ENCODE measurements at regions not wholly inside any gene's neighbourhood (a gene's known extent, or its start where the extent isn't known, plus 50 kb on each side); places are given as distances from the start of the nearest gene placed in this dataset.

DNA sequence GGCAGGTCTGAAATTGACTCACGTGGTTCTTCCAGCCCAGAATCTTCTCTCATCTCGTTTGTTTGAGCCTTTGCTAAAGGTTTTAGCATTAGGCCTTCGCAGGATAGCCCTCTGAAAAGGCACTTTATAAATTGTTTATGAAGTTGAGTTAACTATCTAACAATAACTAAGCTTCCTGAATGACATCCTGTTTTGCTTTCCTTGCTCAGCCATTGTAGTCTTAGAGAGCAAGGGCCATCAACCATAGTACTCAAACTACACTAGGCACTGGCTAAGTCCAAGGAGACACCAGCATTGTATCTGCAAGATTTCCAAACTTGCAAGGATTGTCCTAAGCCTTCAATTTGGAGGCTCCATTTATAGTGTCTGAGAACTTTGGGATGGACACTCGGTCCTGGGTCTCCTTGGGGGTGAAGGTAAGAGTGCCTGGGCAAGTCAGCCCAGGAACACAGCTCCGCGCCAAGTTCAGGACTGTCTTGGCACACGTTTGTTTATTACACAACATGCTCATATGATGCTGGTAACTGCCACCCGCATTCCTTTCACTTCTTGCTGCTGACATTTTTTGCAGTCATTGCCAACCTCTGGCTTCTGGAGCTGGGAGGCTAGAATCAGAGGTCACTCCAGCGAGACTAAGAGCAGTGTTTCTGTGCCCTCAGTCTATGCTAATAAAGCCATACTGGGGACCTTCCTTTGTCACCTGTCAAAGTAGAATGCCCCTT is 151.1 kb downstream of the ESM1 start:
- Histone ChIP-seq H3K9me3 (no peaks in the 10 kb centered on the region), H3K27me3 (no peaks in the 10 kb centered on the region), H3K27ac (replicated peaks in 1 of 4) (no peak overlapping the region), H3K4me1 (peaks cover 0 to 6% (median 0%) of the 10 kb centered on the region in 4 donors), H3K36me3 (no peaks in the 10 kb centered on the region), H3K4me3 (no peak overlapping the region)
- intact Hi-C loops (cut with DNase I) = no loop called here
- no peak for DNase-seq (ENCODE audit: extremely low spot score)
- WGBS = 76% methylated on average over 9 of the region's 9 CpGs
- TF ChIP-seq EP300 (IDR thresholded peaks at IDR 0.05) (no peak), POLR2A (IDR thresholded peaks at IDR 0.05; ENCODE audit: low read depth) (no peak), POLR2AphosphoS5 (IDR thresholded peaks at IDR 0.05) (no peak)
- TF ChIP-seq, protein P1, sequence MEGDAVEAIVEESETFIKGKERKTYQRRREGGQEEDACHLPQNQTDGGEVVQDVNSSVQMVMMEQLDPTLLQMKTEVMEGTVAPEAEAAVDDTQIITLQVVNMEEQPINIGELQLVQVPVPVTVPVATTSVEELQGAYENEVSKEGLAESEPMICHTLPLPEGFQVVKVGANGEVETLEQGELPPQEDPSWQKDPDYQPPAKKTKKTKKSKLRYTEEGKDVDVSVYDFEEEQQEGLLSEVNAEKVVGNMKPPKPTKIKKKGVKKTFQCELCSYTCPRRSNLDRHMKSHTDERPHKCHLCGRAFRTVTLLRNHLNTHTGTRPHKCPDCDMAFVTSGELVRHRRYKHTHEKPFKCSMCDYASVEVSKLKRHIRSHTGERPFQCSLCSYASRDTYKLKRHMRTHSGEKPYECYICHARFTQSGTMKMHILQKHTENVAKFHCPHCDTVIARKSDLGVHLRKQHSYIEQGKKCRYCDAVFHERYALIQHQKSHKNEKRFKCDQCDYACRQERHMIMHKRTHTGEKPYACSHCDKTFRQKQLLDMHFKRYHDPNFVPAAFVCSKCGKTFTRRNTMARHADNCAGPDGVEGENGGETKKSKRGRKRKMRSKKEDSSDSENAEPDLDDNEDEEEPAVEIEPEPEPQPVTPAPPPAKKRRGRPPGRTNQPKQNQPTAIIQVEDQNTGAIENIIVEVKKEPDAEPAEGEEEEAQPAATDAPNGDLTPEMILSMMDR (IDR thresholded peaks at IDR 0.05) = no peak

DNA sequence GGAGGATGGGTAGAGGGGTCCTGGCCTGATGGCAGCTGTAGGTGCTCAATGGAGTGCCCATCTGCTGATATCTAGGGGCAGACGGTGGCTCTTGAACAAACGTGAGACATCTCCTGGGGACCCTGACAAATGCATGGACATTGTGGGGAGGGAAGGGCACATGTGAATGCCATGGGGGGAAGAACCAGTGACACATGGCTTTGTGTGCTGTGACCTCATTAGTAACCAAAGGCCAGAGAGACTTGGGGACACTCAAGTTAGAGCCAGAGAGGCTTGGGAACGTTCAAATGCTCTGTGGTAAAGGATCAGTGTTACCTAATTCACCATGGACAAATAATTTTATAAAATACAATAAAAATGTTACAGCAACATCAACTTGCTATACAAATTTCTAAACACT is 151.8 kb downstream of the ESM1 start:
- DNase-seq (ENCODE audit: extremely low spot score) = no peak

DNA sequence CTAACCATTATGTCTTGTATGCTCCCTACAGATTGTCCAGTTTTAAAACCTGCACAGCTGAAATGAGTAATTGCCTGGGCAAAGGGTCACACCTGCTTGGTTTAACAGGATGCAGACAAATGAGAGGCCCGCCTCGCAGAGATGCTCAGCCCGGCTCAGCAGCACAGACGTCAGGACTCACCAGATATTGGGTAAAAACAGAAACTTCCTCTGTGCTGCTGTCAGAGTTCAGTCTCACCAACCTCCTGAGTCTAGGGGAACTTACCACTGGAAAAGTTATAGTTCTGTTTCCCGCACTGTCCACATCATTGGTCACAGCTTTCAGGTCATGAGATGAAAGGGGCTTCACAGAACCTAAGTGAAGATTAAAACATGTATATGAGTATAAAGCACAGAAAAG is 152.5 kb downstream of the ESM1 start:
- no peak overlapping the region for H3K27ac ChIP-seq (replicated peaks in 1 of 4)
- 68% methylated on average over 5 of the region's 5 CpGs for WGBS

More for the DNA sequence above, 151.8 kb downstream of the ESM1 start:
- Histone ChIP-seq H3K4me3 (no peak overlapping the region), H3K27ac (replicated peaks in 1 of 4) (no peak overlapping the region), H3K9me3 (no peaks in the 10 kb centered on the region), H3K36me3 (no peaks in the 10 kb centered on the region), H3K4me1 (peaks cover 0 to 6% (median 0%) of the 10 kb centered on the region in 4 donors), H3K27me3 (no peaks in the 10 kb centered on the region)
- 91% methylated on average over 3 of the region's 3 CpGs for WGBS
- TF ChIP-seq POLR2AphosphoS5 (IDR thresholded peaks at IDR 0.05) = no peak
- TF ChIP-seq, protein P1 (IDR thresholded peaks at IDR 0.05) = no peak
- TF ChIP-seq EP300 (IDR thresholded peaks at IDR 0.05) = no peak
- no peak for TF ChIP-seq POLR2A (IDR thresholded peaks at IDR 0.05; ENCODE audit: low read depth)
- intact Hi-C loops (cut with DNase I) = no loop called here

DNA sequence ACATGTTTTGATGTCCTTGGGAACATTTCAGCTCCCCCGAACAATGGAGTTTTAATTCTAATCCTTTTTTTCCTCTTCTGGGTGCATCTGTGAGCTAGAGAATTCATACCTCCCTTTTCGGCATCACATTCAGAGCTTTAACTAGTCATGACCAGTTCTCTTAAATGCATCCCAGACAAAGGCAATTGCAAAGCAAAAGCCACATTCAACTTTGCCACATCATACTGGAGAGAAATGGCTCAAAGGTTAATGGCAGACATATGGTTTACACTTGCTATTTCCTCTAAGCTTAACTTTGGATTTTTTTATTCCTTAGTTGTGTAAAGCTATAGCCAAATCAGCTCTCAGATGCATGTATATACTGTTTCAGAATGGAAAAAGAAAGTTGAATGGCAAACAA is 153.3 kb downstream of the ESM1 start:
- DNase-seq (ENCODE audit: extremely low spot score) = no peak
- H3K9me3 ChIP-seq = peaks cover 0 to 2% (median 0%) of the 10 kb centered on the region in 4 donors
- H3K27ac ChIP-seq (replicated peaks in 1 of 4) = no peak overlapping the region
- no peaks in the 10 kb centered on the region for H3K36me3 ChIP-seq
- 84% methylated on average over 2 of the region's 2 CpGs for WGBS
- TF ChIP-seq POLR2AphosphoS5 (IDR thresholded peaks at IDR 0.05) = no peak
- TF ChIP-seq, protein P1 (IDR thresholded peaks at IDR 0.05) = no peak
- TF ChIP-seq POLR2A (IDR thresholded peaks at IDR 0.05; ENCODE audit: low read depth) = no peak
- no peak for TF ChIP-seq EP300 (IDR thresholded peaks at IDR 0.05)
- H3K4me3 ChIP-seq = no peak overlapping the region
- no peaks in the 10 kb centered on the region for H3K27me3 ChIP-seq
- intact Hi-C loops (cut with DNase I) = no loop called here
- H3K4me1 ChIP-seq = peaks cover 0 to 6% (median 0%) of the 10 kb centered on the region in 4 donors

More for the DNA sequence above, 152.5 kb downstream of the ESM1 start:
- Histone ChIP-seq H3K27me3 (no peaks in the 10 kb centered on the region), H3K4me1 (peaks cover 0 to 6% (median 0%) of the 10 kb centered on the region in 4 donors), H3K36me3 (no peaks in the 10 kb centered on the region), H3K9me3 (no peaks in the 10 kb centered on the region), H3K4me3 (no peak overlapping the region)
- DNase-seq (ENCODE audit: extremely low spot score) = no peak
- TF ChIP-seq, protein P1 (IDR thresholded peaks at IDR 0.05) = no peak
- no peak for TF ChIP-seq POLR2A (IDR thresholded peaks at IDR 0.05; ENCODE audit: low read depth)
- intact Hi-C loops (cut with DNase I) = no loop called here

DNA sequence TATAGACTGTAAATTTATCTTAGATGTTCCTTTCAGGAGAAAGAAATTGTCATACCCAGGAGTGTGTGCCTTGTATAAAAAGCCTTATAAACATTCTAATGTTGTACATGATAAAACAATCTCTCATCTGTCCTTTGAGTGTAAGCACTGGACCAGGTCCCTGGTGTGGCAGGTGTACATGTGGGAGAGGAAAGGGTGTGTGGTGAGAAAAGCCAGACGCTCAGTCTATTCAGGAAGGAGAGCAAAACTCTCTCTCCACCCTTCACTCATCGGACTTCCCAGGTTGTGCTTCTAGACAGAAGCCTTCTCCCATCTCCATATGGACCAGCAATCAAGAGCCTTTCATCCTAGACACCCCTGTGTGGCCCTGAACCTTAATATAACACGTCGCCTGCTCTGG is 154.2 kb downstream of the ESM1 start:
- Histone ChIP-seq H3K4me1 (peaks cover 0 to 6% (median 0%) of the 10 kb centered on the region in 4 donors), H3K9me3 (peaks cover 0 to 3% (median 0%) of the 10 kb centered on the region in 4 donors), H3K27ac (replicated peaks in 1 of 4) (no peak overlapping the region), H3K36me3 (no peaks in the 10 kb centered on the region), H3K27me3 (no peaks in the 10 kb centered on the region), H3K4me3 (no peak overlapping the region)
- no peak for DNase-seq (ENCODE audit: extremely low spot score)
- no peak for TF ChIP-seq EP300 (IDR thresholded peaks at IDR 0.05)
- TF ChIP-seq, protein P1 (IDR thresholded peaks at IDR 0.05) = no peak
- TF ChIP-seq POLR2AphosphoS5 (IDR thresholded peaks at IDR 0.05) = no peak
- no peak for TF ChIP-seq POLR2A (IDR thresholded peaks at IDR 0.05; ENCODE audit: low read depth)
- WGBS = 65% methylated on average over 4 of the region's 4 CpGs
- intact Hi-C loops (cut with DNase I) = no loop called here

All from esophagus muscularis mucosa (tissue), 4 donors.